Suprapubic skin (tissue), 4 donors: ENCODE measurements at regions not wholly inside any gene's neighbourhood (a gene's known extent, or its start where the extent isn't known, plus 50 kb on each side); places are given as distances from the start of the nearest gene placed in this dataset.

Experiments
- CTCF ChIP-seq, 2 donors: fragments of 200-600 bp in 1 of 2; fragments of 450-650 bp in 1 of 2; sonication (generic) in 1 of 2; IDR thresholded peaks; one replicate each; pipeline ENCODE4 v1.5.1; 2016 to 2019; ENCODE audit warnings: antibody characterized with exemption in 2 of 2, mild to moderate bottlenecking in 1 of 2, moderate library complexity in 1 of 2
- EP300 ChIP-seq: sonication (generic); formaldehyde crosslinking; IDR thresholded peaks from one replicate; pipeline ENCODE4 v1.6.1; 2017; ENCODE audit warnings: antibody characterized with exemption
- POLR2A ChIP-seq, 2 donors: fragments of 450-650 bp; IDR thresholded peaks; one replicate each; pipeline ENCODE4 v1.6.1; 2017; ENCODE audit warnings: antibody characterized with exemption in 2 of 2, mild to moderate bottlenecking in 2 of 2, moderate library complexity in 2 of 2
- POLR2AphosphoS5 ChIP-seq, 3 donors: sonication (generic); formaldehyde crosslinking; IDR thresholded peaks; one replicate each; pipeline ENCODE4 v1.6.1; 2017; ENCODE audit warnings: antibody characterized with exemption in 3 of 3

GRCh38 chr14:92264195-92264594 is 58.8 kb upstream of the SLC24A4 start:
- TF ChIP-seq CTCF (IDR thresholded peaks at IDR 0.05) (no peak), EP300 (no peak), POLR2A (IDR thresholded peaks at IDR 0.05) (no peak), POLR2AphosphoS5 (IDR thresholded peaks at IDR 0.05) (no peak)
